ENCODE measurements at regions not wholly inside any gene's neighbourhood (a gene's known extent, or its start where the extent isn't known, plus 50 kb on each side); places are given as distances from the start of the nearest gene placed in this dataset.
"Not testable (repeated sequence)": the region's sequence is repeated elsewhere in the genome, so short reads cannot be mapped to it uniquely, and the experiment has no call there.

- not testable (repeated sequence) for H3K36me3 ChIP-seq (ENCODE audit: control insufficient read depth in 5 of 5, insufficient read depth in 5 of 5, low read length in 5 of 5); H3K27me3 ChIP-seq (ENCODE audit: control insufficient read depth in 5 of 5, insufficient read depth in 4 of 5, low read length in 5 of 5); H3K9ac ChIP-seq (ENCODE audit: low read length in 5 of 5); H3K27ac ChIP-seq (ENCODE audit: low read depth, low read length); H3K9me3 ChIP-seq (ENCODE audit: control insufficient read depth in 5 of 5, low read length in 5 of 5); H3K4me3 ChIP-seq (ENCODE audit: low read depth in 1 of 5, low read length in 5 of 5); H3K4me1 ChIP-seq (ENCODE audit: control insufficient read depth in 5 of 5, insufficient read depth in 5 of 5, low read length in 5 of 5)
Observed at GRCh38 chr6:142016666-142017065, 116.1 kb upstream of the GJE1 start.

GRCh38 chr6:142015463-142015862 lies 117.3 kb upstream of the GJE1 start:
- H3K4me1 ChIP-seq (ENCODE audit: control insufficient read depth in 5 of 5, insufficient read depth in 5 of 5, low read length in 5 of 5); H3K27ac ChIP-seq (ENCODE audit: low read depth, low read length); H3K36me3 ChIP-seq (ENCODE audit: control insufficient read depth in 5 of 5, insufficient read depth in 5 of 5, low read length in 5 of 5); H3K4me3 ChIP-seq (ENCODE audit: low read depth in 1 of 5, low read length in 5 of 5); H3K27me3 ChIP-seq (ENCODE audit: control insufficient read depth in 5 of 5, insufficient read depth in 4 of 5, low read length in 5 of 5); H3K9me3 ChIP-seq (ENCODE audit: control insufficient read depth in 5 of 5, low read length in 5 of 5); H3K9ac ChIP-seq (ENCODE audit: low read length in 5 of 5): not testable (repeated sequence)

DNA sequence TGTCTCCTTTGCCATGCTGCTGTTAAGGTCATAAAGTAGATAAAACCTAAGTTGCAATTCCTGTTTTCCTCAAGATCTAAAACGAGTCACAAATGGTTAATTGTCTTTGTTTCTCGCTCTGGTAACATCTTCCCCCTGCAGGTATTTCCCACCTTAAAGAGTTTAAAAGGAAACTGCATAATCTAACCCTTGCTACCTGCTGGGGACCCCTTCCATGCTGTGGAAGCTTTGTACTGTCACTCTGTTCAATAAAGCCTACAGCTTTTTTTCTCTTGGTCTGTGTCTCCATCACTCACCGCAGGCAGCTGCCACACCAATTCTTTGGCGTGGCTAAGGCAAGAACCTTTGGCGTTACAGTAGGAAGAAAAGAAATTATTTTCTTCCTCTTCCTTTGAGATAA lies 117.7 kb upstream of the GJE1 start:
- Histone ChIP-seq H3K27ac (ENCODE audit: low read depth, low read length) (no peak overlapping the region), H3K9me3 (ENCODE audit: control insufficient read depth in 5 of 5, low read length in 5 of 5) (no peaks in the 10 kb centered on the region), H3K4me3 (ENCODE audit: low read depth in 1 of 5, low read length in 5 of 5) (no peak overlapping the region), H3K4me1 (ENCODE audit: control insufficient read depth in 5 of 5, insufficient read depth in 5 of 5, low read length in 5 of 5) (no peaks in the 10 kb centered on the region), H3K27me3 (ENCODE audit: control insufficient read depth in 5 of 5, insufficient read depth in 4 of 5, low read length in 5 of 5) (no peaks in the 10 kb centered on the region), H3K9ac (ENCODE audit: low read length in 5 of 5) (no peak overlapping the region), H3K36me3 (ENCODE audit: control insufficient read depth in 5 of 5, insufficient read depth in 5 of 5, low read length in 5 of 5) (no peaks in the 10 kb centered on the region)

- Histone ChIP-seq H3K9ac (ENCODE audit: low read length in 5 of 5) (no peak overlapping the region), H3K4me1 (ENCODE audit: control insufficient read depth in 5 of 5, insufficient read depth in 5 of 5, low read length in 5 of 5) (no peaks in the 10 kb centered on the region), H3K4me3 (ENCODE audit: low read depth in 1 of 5, low read length in 5 of 5) (no peak overlapping the region), H3K36me3 (ENCODE audit: control insufficient read depth in 5 of 5, insufficient read depth in 5 of 5, low read length in 5 of 5) (no peaks in the 10 kb centered on the region), H3K27me3 (ENCODE audit: control insufficient read depth in 5 of 5, insufficient read depth in 4 of 5, low read length in 5 of 5) (no peaks in the 10 kb centered on the region), H3K9me3 (ENCODE audit: control insufficient read depth in 5 of 5, low read length in 5 of 5) (no peaks in the 10 kb centered on the region), H3K27ac (ENCODE audit: low read depth, low read length) (no peak overlapping the region)
Observed at GRCh38 chr6:142014515-142014914, 118.2 kb upstream of the GJE1 start.

DNA sequence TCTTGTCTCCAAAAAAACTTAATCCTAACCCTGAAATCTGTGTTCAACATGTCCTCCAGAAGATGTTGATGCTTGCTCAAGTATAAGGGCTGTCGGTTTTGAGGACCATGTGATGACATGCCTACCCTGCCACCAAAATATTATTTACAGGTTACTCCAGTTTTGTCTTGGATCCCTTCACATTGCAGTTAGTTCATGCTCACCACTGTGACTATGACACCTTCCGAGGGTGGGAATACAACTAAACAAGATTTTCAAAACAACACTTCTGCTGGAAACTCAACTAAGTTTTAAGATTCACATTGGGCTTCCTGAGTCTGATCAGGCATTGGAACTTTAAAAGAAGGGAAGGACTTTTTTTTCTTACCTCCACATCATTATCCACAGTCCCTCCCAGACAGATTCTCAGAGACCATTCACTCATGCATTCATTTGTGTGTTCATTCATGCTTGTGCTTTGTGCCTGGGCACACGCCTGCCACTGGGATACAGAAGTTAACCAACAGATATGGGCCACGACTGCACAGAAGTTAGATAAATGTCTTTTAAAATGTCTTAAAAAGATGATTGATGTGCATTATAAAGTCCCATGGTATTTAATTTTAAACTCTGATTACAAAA lies 118.7 kb upstream of the GJE1 start:
- Histone ChIP-seq H3K4me1 (ENCODE audit: control insufficient read depth in 5 of 5, insufficient read depth in 5 of 5, low read length in 5 of 5) (no peaks in the 10 kb centered on the region), H3K36me3 (ENCODE audit: control insufficient read depth in 5 of 5, insufficient read depth in 5 of 5, low read length in 5 of 5) (no peaks in the 10 kb centered on the region), H3K9ac (ENCODE audit: low read length in 5 of 5) (no peak overlapping the region), H3K27ac (ENCODE audit: low read depth, low read length) (no peak overlapping the region), H3K9me3 (ENCODE audit: control insufficient read depth in 5 of 5, low read length in 5 of 5) (no peaks in the 10 kb centered on the region), H3K27me3 (ENCODE audit: control insufficient read depth in 5 of 5, insufficient read depth in 4 of 5, low read length in 5 of 5) (no peaks in the 10 kb centered on the region), H3K4me3 (ENCODE audit: low read depth in 1 of 5, low read length in 5 of 5) (no peak overlapping the region)

- H3K36me3 ChIP-seq (ENCODE audit: control insufficient read depth in 5 of 5, insufficient read depth in 5 of 5, low read length in 5 of 5): no peaks in the 10 kb centered on the region
- no peak overlapping the region for H3K4me3 ChIP-seq (ENCODE audit: low read depth in 1 of 5, low read length in 5 of 5)
- H3K27me3 ChIP-seq (ENCODE audit: control insufficient read depth in 5 of 5, insufficient read depth in 4 of 5, low read length in 5 of 5): no peaks in the 10 kb centered on the region
- H3K9ac ChIP-seq (ENCODE audit: low read length in 5 of 5): no peak overlapping the region
- no peaks in the 10 kb centered on the region for H3K9me3 ChIP-seq (ENCODE audit: control insufficient read depth in 5 of 5, low read length in 5 of 5)
- no peak overlapping the region for H3K27ac ChIP-seq (ENCODE audit: low read depth, low read length)
- no peaks in the 10 kb centered on the region for H3K4me1 ChIP-seq (ENCODE audit: control insufficient read depth in 5 of 5, insufficient read depth in 5 of 5, low read length in 5 of 5)
Observed at GRCh38 chr6:142013287-142013686, 119.4 kb upstream of the GJE1 start.

DNA sequence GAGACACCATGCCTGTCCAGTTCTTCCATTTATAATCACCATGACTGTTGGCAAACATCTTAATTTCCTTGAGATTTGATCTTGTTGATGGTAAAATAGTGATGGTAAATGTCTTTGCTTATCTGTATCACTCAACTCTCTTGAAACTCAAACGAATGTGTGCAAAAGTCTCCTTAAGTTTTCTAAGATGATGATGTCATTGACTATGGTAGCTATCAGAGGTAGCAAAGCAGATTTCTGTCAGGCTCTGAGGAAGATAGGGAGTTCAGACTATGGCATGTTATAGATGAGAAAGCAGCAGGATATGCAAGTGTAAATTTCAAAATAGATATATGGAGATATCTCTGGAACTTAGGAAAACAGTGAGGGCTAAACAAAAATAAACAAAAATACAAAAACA lies 121.0 kb upstream of the GJE1 start:
- Histone ChIP-seq H3K27me3 (ENCODE audit: control insufficient read depth in 5 of 5, insufficient read depth in 4 of 5, low read length in 5 of 5) (no peaks in the 10 kb centered on the region), H3K9ac (ENCODE audit: low read length in 5 of 5) (no peak overlapping the region), H3K36me3 (ENCODE audit: control insufficient read depth in 5 of 5, insufficient read depth in 5 of 5, low read length in 5 of 5) (no peaks in the 10 kb centered on the region), H3K4me3 (ENCODE audit: low read depth in 1 of 5, low read length in 5 of 5) (no peak overlapping the region), H3K9me3 (ENCODE audit: control insufficient read depth in 5 of 5, low read length in 5 of 5) (peaks cover 0 to 5% (median 0%) of the 10 kb centered on the region in 5 donors), H3K27ac (ENCODE audit: low read depth, low read length) (no peak overlapping the region), H3K4me1 (ENCODE audit: control insufficient read depth in 5 of 5, insufficient read depth in 5 of 5, low read length in 5 of 5) (no peaks in the 10 kb centered on the region)

DNA sequence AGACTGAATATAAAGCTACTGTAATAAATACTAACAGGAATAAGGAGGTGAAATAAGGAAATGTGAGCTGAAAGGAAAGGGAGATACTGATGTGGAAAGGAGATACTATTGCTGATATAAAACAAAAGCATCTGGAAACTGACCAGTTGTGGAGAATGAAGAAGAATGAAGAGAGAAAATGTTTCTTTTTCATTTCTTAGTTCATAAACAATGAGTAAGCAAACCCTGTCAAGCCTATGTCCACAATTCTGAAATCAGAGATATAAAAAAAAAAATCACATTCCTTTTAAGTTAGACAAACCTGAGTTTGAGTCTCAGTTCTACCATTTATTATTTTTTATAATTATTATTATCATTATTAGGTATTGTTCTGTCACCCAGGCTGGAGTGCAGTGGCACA lies 121.6 kb upstream of the GJE1 start:
- H3K36me3 ChIP-seq (ENCODE audit: control insufficient read depth in 5 of 5, insufficient read depth in 5 of 5, low read length in 5 of 5): no peaks in the 10 kb centered on the region
- H3K4me3 ChIP-seq (ENCODE audit: low read depth in 1 of 5, low read length in 5 of 5): no peak overlapping the region
- H3K27me3 ChIP-seq (ENCODE audit: control insufficient read depth in 5 of 5, insufficient read depth in 4 of 5, low read length in 5 of 5): no peaks in the 10 kb centered on the region
- H3K9ac ChIP-seq (ENCODE audit: low read length in 5 of 5): no peak overlapping the region
- H3K9me3 ChIP-seq (ENCODE audit: control insufficient read depth in 5 of 5, low read length in 5 of 5): peaks cover 0 to 5% (median 0%) of the 10 kb centered on the region in 5 donors
- H3K27ac ChIP-seq (ENCODE audit: low read depth, low read length): no peak overlapping the region
- no peaks in the 10 kb centered on the region for H3K4me1 ChIP-seq (ENCODE audit: control insufficient read depth in 5 of 5, insufficient read depth in 5 of 5, low read length in 5 of 5)

DNA sequence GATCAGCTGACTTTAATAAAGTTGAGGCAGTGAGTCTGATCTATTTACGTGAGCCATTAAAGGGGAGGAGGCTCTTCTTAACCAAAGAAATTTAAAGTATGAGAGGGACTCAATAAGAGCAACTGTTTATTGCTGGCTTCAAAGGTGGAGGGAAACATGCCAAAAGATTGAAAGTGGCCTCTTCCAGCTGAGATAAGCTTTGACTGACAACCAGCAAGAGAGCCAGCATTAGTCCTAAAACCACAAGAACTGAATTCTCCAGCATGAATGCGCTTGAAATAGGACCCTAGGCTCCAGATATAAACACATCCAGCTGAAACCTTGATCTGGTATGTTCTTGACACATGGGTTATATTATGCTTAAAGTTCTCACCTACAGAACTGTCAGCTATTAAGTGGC lies 123.1 kb upstream of the GJE1 start:
- Histone ChIP-seq H3K27ac (ENCODE audit: low read depth, low read length) (no peak overlapping the region), H3K9me3 (ENCODE audit: control insufficient read depth in 5 of 5, low read length in 5 of 5) (peaks cover 0 to 5% (median 0%) of the 10 kb centered on the region in 5 donors), H3K9ac (ENCODE audit: low read length in 5 of 5) (no peak overlapping the region), H3K36me3 (ENCODE audit: control insufficient read depth in 5 of 5, insufficient read depth in 5 of 5, low read length in 5 of 5) (no peaks in the 10 kb centered on the region), H3K4me1 (ENCODE audit: control insufficient read depth in 5 of 5, insufficient read depth in 5 of 5, low read length in 5 of 5) (no peaks in the 10 kb centered on the region), H3K4me3 (ENCODE audit: low read depth in 1 of 5, low read length in 5 of 5) (no peak overlapping the region), H3K27me3 (ENCODE audit: control insufficient read depth in 5 of 5, insufficient read depth in 4 of 5, low read length in 5 of 5) (no peaks in the 10 kb centered on the region)

GRCh38 chr6:142008781-142009180 lies 123.9 kb upstream of the GJE1 start:
- no peak overlapping the region for H3K27ac ChIP-seq (ENCODE audit: low read depth, low read length)
- H3K4me3 ChIP-seq (ENCODE audit: low read depth in 1 of 5, low read length in 5 of 5): no peak overlapping the region
- peaks cover 0 to 5% (median 0%) of the 10 kb centered on the region in 5 donors for H3K9me3 ChIP-seq (ENCODE audit: control insufficient read depth in 5 of 5, low read length in 5 of 5)
- H3K9ac ChIP-seq (ENCODE audit: low read length in 5 of 5): no peak overlapping the region
- no peaks in the 10 kb centered on the region for H3K27me3 ChIP-seq (ENCODE audit: control insufficient read depth in 5 of 5, insufficient read depth in 4 of 5, low read length in 5 of 5)
- H3K36me3 ChIP-seq (ENCODE audit: control insufficient read depth in 5 of 5, insufficient read depth in 5 of 5, low read length in 5 of 5): no peaks in the 10 kb centered on the region
- no peaks in the 10 kb centered on the region for H3K4me1 ChIP-seq (ENCODE audit: control insufficient read depth in 5 of 5, insufficient read depth in 5 of 5, low read length in 5 of 5)
